Esophagus muscularis mucosa (tissue), 4 donors: ENCODE measurements at regions not wholly inside any gene's neighbourhood (a gene's known extent, or its start where the extent isn't known, plus 50 kb on each side); places are given as distances from the start of the nearest gene placed in this dataset.

Experiments
- EP300 ChIP-seq: sonication (generic); formaldehyde crosslinking; IDR thresholded peaks from one replicate; pipeline ENCODE4 v1.6.1; 2017; ENCODE audit warnings: antibody characterized with exemption
- POLR2A ChIP-seq: fragments of 450-650 bp; IDR thresholded peaks from one replicate; pipeline ENCODE4 v1.6.1; 2017; ENCODE audit warnings: antibody characterized with exemption, moderate library complexity, mild to moderate bottlenecking, low read depth
- POLR2AphosphoS5 ChIP-seq, 2 donors: sonication (generic); formaldehyde crosslinking; IDR thresholded peaks; one replicate each; pipeline ENCODE4 v1.6.1; 2017; ENCODE audit warnings: antibody characterized with exemption in 2 of 2
- TF ChIP-seq, protein P1 (sequence below), 3 experiments: fragments of 200-600 bp in 2 of 3; fragments of 450-650 bp in 1 of 3; sonication (generic) in 2 of 3; IDR thresholded peaks; one replicate each; pipeline ENCODE4 v1.5.1; 2017 to 2019; ENCODE audit warnings: antibody characterized with exemption in 3 of 3, mild to moderate bottlenecking in 2 of 3, moderate library complexity in 1 of 3

DNA sequence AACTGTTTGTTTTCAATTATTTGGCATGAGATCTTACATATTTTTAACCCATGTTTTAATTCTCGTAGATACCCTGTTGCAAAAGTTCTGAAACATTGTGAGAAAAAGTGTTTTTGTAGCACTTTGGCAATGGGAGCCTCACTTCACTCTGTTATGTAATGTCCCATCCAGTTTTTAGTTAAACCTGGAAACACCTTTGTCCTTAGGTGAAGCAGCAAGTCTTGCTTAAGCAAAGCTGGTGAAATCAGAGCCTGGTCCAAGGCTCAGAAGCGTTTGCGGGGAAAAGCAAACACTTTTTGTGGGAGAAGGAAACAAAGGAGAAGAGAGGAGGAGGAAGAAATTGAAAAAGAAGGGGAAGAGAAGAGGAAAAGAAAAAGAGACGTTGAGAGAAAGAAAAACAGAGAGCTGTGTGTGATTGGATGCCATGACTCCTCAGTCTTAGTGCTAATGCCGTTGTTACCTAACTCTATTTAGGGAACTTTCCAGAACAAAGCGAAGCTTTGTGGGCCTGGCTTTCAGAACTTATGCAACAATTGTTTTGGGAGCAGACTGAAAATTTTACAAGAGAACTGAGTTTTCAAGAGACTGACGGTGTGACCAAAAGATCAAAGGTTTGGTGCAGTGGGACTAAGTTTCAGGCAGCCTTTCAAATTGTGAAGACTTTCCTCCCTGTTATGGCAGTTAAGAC, 93.1 kb downstream of the NTMT2 start:
- TF ChIP-seq, protein P1, sequence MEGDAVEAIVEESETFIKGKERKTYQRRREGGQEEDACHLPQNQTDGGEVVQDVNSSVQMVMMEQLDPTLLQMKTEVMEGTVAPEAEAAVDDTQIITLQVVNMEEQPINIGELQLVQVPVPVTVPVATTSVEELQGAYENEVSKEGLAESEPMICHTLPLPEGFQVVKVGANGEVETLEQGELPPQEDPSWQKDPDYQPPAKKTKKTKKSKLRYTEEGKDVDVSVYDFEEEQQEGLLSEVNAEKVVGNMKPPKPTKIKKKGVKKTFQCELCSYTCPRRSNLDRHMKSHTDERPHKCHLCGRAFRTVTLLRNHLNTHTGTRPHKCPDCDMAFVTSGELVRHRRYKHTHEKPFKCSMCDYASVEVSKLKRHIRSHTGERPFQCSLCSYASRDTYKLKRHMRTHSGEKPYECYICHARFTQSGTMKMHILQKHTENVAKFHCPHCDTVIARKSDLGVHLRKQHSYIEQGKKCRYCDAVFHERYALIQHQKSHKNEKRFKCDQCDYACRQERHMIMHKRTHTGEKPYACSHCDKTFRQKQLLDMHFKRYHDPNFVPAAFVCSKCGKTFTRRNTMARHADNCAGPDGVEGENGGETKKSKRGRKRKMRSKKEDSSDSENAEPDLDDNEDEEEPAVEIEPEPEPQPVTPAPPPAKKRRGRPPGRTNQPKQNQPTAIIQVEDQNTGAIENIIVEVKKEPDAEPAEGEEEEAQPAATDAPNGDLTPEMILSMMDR (IDR thresholded peaks at IDR 0.05) = no peak
- TF ChIP-seq POLR2A = no peak
- TF ChIP-seq POLR2AphosphoS5 (IDR thresholded peaks at IDR 0.05) = no peak
- TF ChIP-seq EP300 = no peak
